H1 (cell line): ENCODE measurements at regions not wholly inside any gene's neighbourhood (a gene's known extent, or its start where the extent isn't known, plus 50 kb on each side); places are given as distances from the start of the nearest gene placed in this dataset.

ENCODE experiments used
- CTCF ChIA-PET: fragments of 300-600 bp; sonication (Branson Sonifier 250); formaldehyde crosslinking; loops from one replicate; lab custom pipeline; 2021; ENCODE audit not compliant: partially characterized antibody; lab: Charles Lee
- POLR2A ChIA-PET: fragments of 300-600 bp; sonication (Branson Sonifier 250); formaldehyde crosslinking; loops from one replicate; lab custom pipeline; 2021; ENCODE audit warnings: inconsistent platforms; ENCODE audit not compliant: partially characterized antibody; lab: Charles Lee
- DNase-seq, 2 experiments: peaks; one replicate each; pipeline versions ENCODE4 v3.0.0 to v3.0.0-alpha.2; 2010 to 2022; ENCODE audit warnings: low spot score in 2 of 2, low read depth in 1 of 2, mixed read lengths in 1 of 2
- FAIRE-seq: peaks from 2 replicates; lab custom pipeline; 2011; peaks lifted over from hg19 to GRCh38; lab: Jason Lieb, UNC
- H2AFZ ChIP-seq: 2 replicates; pipeline ENCODE4 v1.8.1; 2012; ENCODE audit warnings: low read length, inconsistent platforms
- H2AK5ac ChIP-seq: 2 replicates; pipeline ENCODE4 v1.6.1; 2013; ENCODE audit warnings: low read depth, low read length
- H2BK120ac ChIP-seq: replicated peaks from 2 replicates; pipeline ENCODE3; 2013; ENCODE audit warnings: low read depth, low read length, inconsistent platforms
- H2BK12ac ChIP-seq: 2 replicates; pipeline ENCODE4 v1.6.1; 2013; ENCODE audit warnings: low read depth, low read length
- H2BK15ac ChIP-seq: 2 replicates; pipeline ENCODE4 v1.6.1; 2013; ENCODE audit warnings: low read length
- H2BK20ac ChIP-seq: 2 replicates; pipeline ENCODE4 v1.6.1; 2013; ENCODE audit warnings: low read length
- H2BK5ac ChIP-seq: 2 replicates; pipeline ENCODE4 v1.6.1; 2013; ENCODE audit warnings: low read depth, low read length
- H3K14ac ChIP-seq: 2 replicates; pipeline ENCODE4 v1.6.1; 2013; ENCODE audit warnings: inconsistent platforms; ENCODE audit not compliant: insufficient read length
- H3K18ac ChIP-seq: 2 replicates; pipeline ENCODE4 v1.6.1; 2013; ENCODE audit warnings: low read length; ENCODE audit errors: extremely low read depth
- H3K23ac ChIP-seq: 2 replicates; pipeline ENCODE4 v1.6.1; 2013; ENCODE audit warnings: inconsistent platforms; ENCODE audit not compliant: insufficient read length
- H3K23me2 ChIP-seq: 2 replicates; pipeline ENCODE4 v1.6.1; 2013; ENCODE audit warnings: low read depth, low read length
- H3K27ac ChIP-seq: 2 replicates; pipeline ENCODE4 v1.6.1; 2011; ENCODE audit warnings: low read depth, low read length, inconsistent platforms
- H3K27me3 ChIP-seq, 4 experiments: replicated peaks in 1 of 4; 1 replicate in 1 of 4; 2 replicates in 3 of 4; pipeline versions ENCODE4 v1.6.1 to v1.8.1; 2011 to 2013; ENCODE audit warnings: low read length in 3 of 4, mild to moderate bottlenecking in 3 of 4, inconsistent platforms in 2 of 4, mixed read lengths in 2 of 4, moderate library complexity in 1 of 4; ENCODE audit not compliant: control insufficient read depth in 3 of 4, insufficient read depth in 3 of 4; ENCODE audit errors: extremely low read depth in 1 of 4
- H3K36me3 ChIP-seq, 4 experiments: 2 replicates each; pipeline versions ENCODE4 v1.6.1 to v1.8.1; 2011 to 2013; ENCODE audit warnings: mild to moderate bottlenecking in 4 of 4, low read length in 3 of 4, moderate library complexity in 2 of 4, control low read depth in 1 of 4, inconsistent platforms in 1 of 4; ENCODE audit not compliant: insufficient read depth in 4 of 4, control insufficient read depth in 2 of 4
- H3K4ac ChIP-seq: replicated peaks from 2 replicates; pipeline ENCODE3; 2013; ENCODE audit warnings: low read length, low read depth, mixed read lengths, inconsistent platforms; ENCODE audit not compliant: insufficient read length
- H3K4me1 ChIP-seq, 4 experiments: replicated peaks in 1 of 4; 1 replicate in 1 of 4; 2 replicates in 3 of 4; pipeline versions ENCODE4 v1.6.1 to v1.8.1; 2011 to 2013; ENCODE audit warnings: low read length in 3 of 4, inconsistent platforms in 2 of 4, mixed read lengths in 1 of 4; ENCODE audit not compliant: insufficient read depth in 4 of 4, control insufficient read depth in 3 of 4
- H3K4me2 ChIP-seq, 2 experiments: 2 replicates each; pipeline versions ENCODE4 v1.6.1 to v1.8.1; 2011 to 2013; ENCODE audit warnings: low read depth in 2 of 2, low read length in 2 of 2, control low read depth in 1 of 2, inconsistent platforms in 1 of 2, mild to moderate bottlenecking in 1 of 2; ENCODE audit not compliant: insufficient read depth in 1 of 2
- H3K4me3 ChIP-seq, 4 experiments: fragments of 200-600, 300-600 bp in 1 of 4; sonication (generic), shearing (Covaris generic), sonication (Bioruptor Twin) in 1 of 4; 2 replicates each; pipeline versions ENCODE4 v1.5.1 to v1.8.1; 2011 to 2016; ENCODE audit warnings: low read length in 4 of 4, low read depth in 3 of 4, control low read depth in 2 of 4, inconsistent platforms in 2 of 4, mild to moderate bottlenecking in 2 of 4, mixed read lengths in 1 of 4, moderate library complexity in 1 of 4; ENCODE audit not compliant: insufficient read depth in 2 of 4; ENCODE audit errors: extremely low read depth in 1 of 4
- H3K56ac ChIP-seq: replicated peaks from 2 replicates; pipeline ENCODE3; 2013; ENCODE audit warnings: low read depth, mild to moderate bottlenecking, mixed read lengths, low read length, inconsistent platforms; ENCODE audit not compliant: insufficient read length
- H3K79me1 ChIP-seq: 2 replicates; pipeline ENCODE4 v1.6.1; 2013; ENCODE audit warnings: low read depth, low read length, control low read depth
- H3K79me2 ChIP-seq, 2 experiments: 2 replicates each; pipeline versions ENCODE4 v1.6.1 to v1.8.1; 2012 to 2013; ENCODE audit warnings: low read length in 2 of 2, mild to moderate bottlenecking in 2 of 2, inconsistent platforms in 1 of 2; ENCODE audit not compliant: insufficient read depth in 2 of 2, control insufficient read depth in 1 of 2
- H3K9ac ChIP-seq, 4 experiments: replicated peaks in 1 of 4; 1 replicate in 1 of 4; 2 replicates in 3 of 4; pipeline versions ENCODE4 v1.6.1 to v1.8.1; 2011 to 2013; ENCODE audit warnings: low read depth in 3 of 4, low read length in 3 of 4, control low read depth in 2 of 4, mild to moderate bottlenecking in 2 of 4, moderate library complexity in 2 of 4, inconsistent platforms in 1 of 4; ENCODE audit errors: extremely low read depth in 1 of 4
- H3K9me3 ChIP-seq, 2 experiments: 2 replicates each; pipeline versions ENCODE4 v1.6.1 to v1.8.1; 2012 to 2013; ENCODE audit warnings: mild to moderate bottlenecking in 2 of 2, moderate library complexity in 2 of 2, control low read depth in 1 of 2, inconsistent platforms in 1 of 2, low read depth in 1 of 2, low read length in 1 of 2, mixed read lengths in 1 of 2; ENCODE audit not compliant: insufficient read depth in 2 of 2
- H4K20me1 ChIP-seq, 2 experiments: replicated peaks in 1 of 2; 2 replicates each; pipeline versions ENCODE3 to v1.8.1; 2011 to 2013; ENCODE audit warnings: inconsistent platforms in 2 of 2, low read length in 2 of 2, mild to moderate bottlenecking in 1 of 2; ENCODE audit not compliant: insufficient read depth in 2 of 2, control insufficient read depth in 1 of 2
- H4K5ac ChIP-seq: 2 replicates; pipeline ENCODE4 v1.6.1; 2013; ENCODE audit warnings: low read length, low read depth, mixed read lengths, inconsistent platforms; ENCODE audit not compliant: insufficient read length
- H4K8ac ChIP-seq: 2 replicates; pipeline ENCODE4 v1.8.0; 2013; ENCODE audit warnings: mild to moderate bottlenecking, moderate library complexity, low read length, inconsistent platforms; ENCODE audit not compliant: insufficient read depth; ENCODE audit errors: extremely low read depth
- H4K91ac ChIP-seq: replicated peaks from 2 replicates; pipeline ENCODE3; 2013; ENCODE audit warnings: low read length, mixed read lengths, inconsistent platforms; ENCODE audit not compliant: insufficient read length
- CREB1 ChIP-seq: IDR thresholded peaks from 2 replicates; pipeline ENCODE4 v1.6.1; 2012; ENCODE audit warnings: inconsistent platforms
- EZH2 ChIP-seq: fragments of 200-600 bp; sonication (generic); IDR thresholded peaks from 2 replicates; pipeline ENCODE4 v1.7.1; 2012; ENCODE audit warnings: low read depth, mild to moderate bottlenecking, moderate library complexity, low read length, inconsistent platforms; ENCODE audit not compliant: severe bottlenecking
- KDM5A ChIP-seq: fragments of 200-600 bp; IDR thresholded peaks from 2 replicates; pipeline ENCODE4 v1.7.1; 2012; ENCODE audit warnings: mild to moderate bottlenecking, low read length, inconsistent platforms, mixed read lengths
- PHF8 ChIP-seq: fragments of 200-600 bp; sonication (generic); conservative IDR thresholded peaks from 2 replicates; pipeline ENCODE4 v1.7.1; 2012; ENCODE audit warnings: low read depth, mild to moderate bottlenecking, inconsistent platforms, low read length, moderate library complexity
- RAD21 ChIP-seq, 2 experiments: IDR thresholded peaks in 1 of 2; conservative IDR thresholded peaks in 1 of 2; 2 replicates each; pipeline ENCODE4 v1.6.1; 2011; ENCODE audit warnings: low read depth in 2 of 2, low read length in 2 of 2, improper control_type of control experiment in 1 of 2, inconsistent platforms in 1 of 2, mild to moderate bottlenecking in 1 of 2, moderate library complexity in 1 of 2
- RNF2 ChIP-seq: fragments of 200-900, 300-1000 bp; sonication (generic); IDR thresholded peaks from 2 replicates; pipeline ENCODE4 v1.7.1; 2016; ENCODE audit warnings: borderline replicate concordance, low read depth, mild to moderate bottlenecking, antibody characterized with exemption, low read length; ENCODE audit not compliant: poor library complexity, severe bottlenecking; ENCODE audit errors: missing control alignments
- SIRT6 ChIP-seq: IDR thresholded peaks from one replicate; pipeline ENCODE4 v1.7.1; 2012; ENCODE audit warnings: low read length, inconsistent platforms
- SIX5 ChIP-seq: IDR thresholded peaks from 2 replicates; pipeline ENCODE4 v1.6.1; 2011; ENCODE audit warnings: mild to moderate bottlenecking, low read depth, low read length
- SUZ12 ChIP-seq: fragments of 200-600 bp; sonication (generic); IDR thresholded peaks from 2 replicates; pipeline ENCODE4 v1.6.1; 2012; ENCODE audit warnings: mild to moderate bottlenecking, inconsistent platforms, low read length, moderate library complexity, mixed read lengths
- TAF7 ChIP-seq: optimal IDR thresholded peaks from 2 replicates; pipeline ENCODE3; 2011; ENCODE audit warnings: low read depth, mild to moderate bottlenecking, inconsistent platforms, low read length, moderate library complexity, borderline replicate concordance
- TBP ChIP-seq: IDR thresholded peaks from 2 replicates; pipeline ENCODE4 v1.6.1; 2011; ENCODE audit warnings: low read depth, low read length, improper control_type of control experiment
- TCF12 ChIP-seq: IDR thresholded peaks from 2 replicates; pipeline ENCODE4 v1.6.1; 2011; ENCODE audit warnings: low read depth, mild to moderate bottlenecking, low read length
- YY1 ChIP-seq: IDR thresholded peaks from 2 replicates; pipeline ENCODE4 v1.6.1; 2011; ENCODE audit warnings: low read depth, mild to moderate bottlenecking, low read length
- WGBS, 2 experiments: shearing (Covaris generic) in 1 of 2; methylation state at CpG; one replicate each; pipeline versions ENCODE4 v1.1.6 to v1.1.7; 2013 to 2015; ENCODE audit warnings: low lambda C conversion rate in 2 of 2, mixed read lengths in 2 of 2, inconsistent platforms in 1 of 2, low coverage in 1 of 2, missing lambda C conversion rate in 1 of 2; ENCODE audit not compliant: insufficient replicate concordance in 2 of 2, insufficient coverage in 1 of 2, insufficient read length in 1 of 2; ENCODE audit errors: extremely low coverage in 1 of 2, missing lambda C conversion rate in 1 of 2; 5-methylcytosine and 5-hydroxymethylcytosine counted together
- TF ChIP-seq, protein P1 (sequence below): IDR thresholded peaks from 2 replicates; pipeline ENCODE4 v1.6.1; 2012; ENCODE audit warnings: inconsistent platforms

GRCh38 chr18:79629249-79629558, 50.4 kb upstream of the CTDP1 start:
- no peaks in the 10 kb centered on the region for H3K27me3 ChIP-seq
- CTCF ChIA-PET, result interaction anchor here (1.1 to 2.2 kb wide), 2 partner anchors 14 to 249 kb away, joined by 3 to 5 read pairs; no protein-coding TSS in a partner anchor
- no peak overlapping the region for H4K8ac ChIP-seq
- H3K9ac ChIP-seq, result no peak overlapping the region
- no peak overlapping the region for H2BK15ac ChIP-seq
- no peak overlapping the region for H2BK12ac ChIP-seq
- no peak overlapping the region for H2AK5ac ChIP-seq
- no peaks in the 10 kb centered on the region for H3K36me3 ChIP-seq
- no peak overlapping the region for H2AFZ ChIP-seq
- H3K56ac ChIP-seq, result no peak overlapping the region
- no peak overlapping the region for H3K27ac ChIP-seq
- H4K91ac ChIP-seq, result no peak overlapping the region
- no peak overlapping the region for H3K14ac ChIP-seq
- no peak overlapping the region for H2BK120ac ChIP-seq
- no peak overlapping the region for H3K4ac ChIP-seq
- no peaks in the 10 kb centered on the region for H3K79me1 ChIP-seq
- H3K4me2 ChIP-seq, result no peak overlapping the region
- peaks cover 0 to 2% of the 10 kb centered on the region in 2 experiments for H4K20me1 ChIP-seq
- no peak overlapping the region for H2BK20ac ChIP-seq
- no peak overlapping the region for H2BK5ac ChIP-seq
- H3K4me3 ChIP-seq, result no peak overlapping the region
- POLR2A ChIA-PET, result no interaction called here
- 91% methylated on average over 10 of the region's 10 CpGs; no CpG with 5 or more reads in 1 of the 2 experiments for WGBS, 2 experiments
- H3K23me2 ChIP-seq, result peaks cover 10% of the 10 kb centered on the region; the same call in 1 of the 2 replicates
- FAIRE-seq (no peak), DNase-seq (peak in 1 of 2 experiments; percentile 23)
- no peak overlapping the region for H4K5ac ChIP-seq
- H3K23ac ChIP-seq, result no peak overlapping the region
- H3K4me1 ChIP-seq, result no peaks in the 10 kb centered on the region
- H3K9me3 ChIP-seq, result peaks cover 0 to 6% of the 10 kb centered on the region in 2 experiments; a peak in 2 of 4 replicates
- H3K18ac ChIP-seq, result no peak overlapping the region; the same call in 1 of the 2 replicates
- H3K79me2 ChIP-seq, result no peaks in the 10 kb centered on the region
- TF ChIP-seq EZH2, result no peak
- TF ChIP-seq TCF12, result no peak
- no peak for TF ChIP-seq TBP
- no peak for TF ChIP-seq PHF8
- TF ChIP-seq YY1, result no peak
- TF ChIP-seq SIRT6, result no peak
- TF ChIP-seq, protein P1, sequence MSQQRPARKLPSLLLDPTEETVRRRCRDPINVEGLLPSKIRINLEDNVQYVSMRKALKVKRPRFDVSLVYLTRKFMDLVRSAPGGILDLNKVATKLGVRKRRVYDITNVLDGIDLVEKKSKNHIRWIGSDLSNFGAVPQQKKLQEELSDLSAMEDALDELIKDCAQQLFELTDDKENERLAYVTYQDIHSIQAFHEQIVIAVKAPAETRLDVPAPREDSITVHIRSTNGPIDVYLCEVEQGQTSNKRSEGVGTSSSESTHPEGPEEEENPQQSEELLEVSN, result no peak
- TF ChIP-seq SIX5, result no peak
- TF ChIP-seq KDM5A, result no peak
- no peak for TF ChIP-seq RNF2
- TF ChIP-seq SUZ12, result no peak
- no peak for TF ChIP-seq RAD21 (IDR thresholded peaks at IDR 0.05 in 1 of 2, conservative IDR thresholded peaks at IDR 0.05 in 1 of 2; ENCODE audit: low read depth in 2 of 2, low read length in 2 of 2)
- no peak for TF ChIP-seq CREB1
- TF ChIP-seq TAF7, result no peak
